GM21723 (cell line): ENCODE measurements at regions not wholly inside any gene's neighbourhood (a gene's known extent, or its start where the extent isn't known, plus 50 kb on each side); places are given as distances from the start of the nearest gene placed in this dataset.

Source experiments
- ATAC-seq: cut with Tn5 transposase; IDR thresholded peaks from one replicate; pipeline ENCODE4 v1.9.1; 2021; ENCODE audit warnings: mild to moderate bottlenecking, moderate library complexity; ENCODE audit not compliant: unreplicated experiment

- no peak for ATAC-seq
Measured at GRCh38 chr3:117281371-117281770, 571.8 kb downstream of the TUSC7 start.

- no peak for ATAC-seq
Measured at GRCh38 chr3:117282566-117282965, 573.0 kb downstream of the TUSC7 start.

GRCh38 chr3:117285737-117286136 lies 576.2 kb downstream of the TUSC7 start:
- no peak for ATAC-seq

GRCh38 chr3:117286488-117286887 lies 576.9 kb downstream of the TUSC7 start:
- no peak for ATAC-seq

GRCh38 chr3:117287602-117288001 lies 578.0 kb downstream of the TUSC7 start:
- no peak for ATAC-seq

GRCh38 chr3:117291476-117291875 lies 581.9 kb downstream of the TUSC7 start:
- no peak for ATAC-seq

- ATAC-seq, result no peak
Measured at GRCh38 chr3:117297065-117297464, 587.5 kb downstream of the TUSC7 start.

GRCh38 chr3:117297541-117297940 lies 588.0 kb downstream of the TUSC7 start:
- no peak for ATAC-seq

GRCh38 chr3:117298273-117298672 lies 588.7 kb downstream of the TUSC7 start:
- no peak for ATAC-seq

GRCh38 chr3:117302428-117302827 lies 592.8 kb downstream of the TUSC7 start:
- no peak for ATAC-seq

GRCh38 chr3:117303443-117303842 lies 593.9 kb downstream of the TUSC7 start:
- ATAC-seq, result no peak

- ATAC-seq, result no peak
Measured at GRCh38 chr3:117304681-117305080, 595.1 kb downstream of the TUSC7 start.

GRCh38 chr3:117305681-117306080 lies 596.1 kb downstream of the TUSC7 start:
- no peak for ATAC-seq

GRCh38 chr3:117306299-117306698 lies 596.7 kb downstream of the TUSC7 start:
- ATAC-seq, result no peak

GRCh38 chr3:117308353-117308752 lies 598.8 kb downstream of the TUSC7 start:
- ATAC-seq, result no peak

GRCh38 chr3:117308756-117309155 lies 599.2 kb downstream of the TUSC7 start:
- no peak for ATAC-seq

- ATAC-seq, result no peak
Measured at GRCh38 chr3:117310536-117310935, 601.0 kb downstream of the TUSC7 start.

GRCh38 chr3:117314441-117315150 lies 605.0 kb downstream of the TUSC7 start:
- ATAC-seq, result no peak

- no peak for ATAC-seq
Measured at GRCh38 chr3:117322866-117323265, 613.3 kb downstream of the TUSC7 start.

- ATAC-seq, result no peak
Measured at GRCh38 chr3:117346901-117347300, 637.3 kb downstream of the TUSC7 start.

GRCh38 chr3:117348884-117349283 lies 639.3 kb downstream of the TUSC7 start:
- no peak for ATAC-seq

- no peak for ATAC-seq
Measured at GRCh38 chr3:117349566-117349965, 640.0 kb downstream of the TUSC7 start.

GRCh38 chr3:117350371-117350770 lies 640.8 kb downstream of the TUSC7 start:
- ATAC-seq, result no peak
